H4 (cell line): ENCODE measurements at regions not wholly inside any gene's neighbourhood (a gene's known extent, or its start where the extent isn't known, plus 50 kb on each side); places are given as distances from the start of the nearest gene placed in this dataset.

Source experiments
- DNase-seq: peaks from one replicate; pipeline ENCODE4 v3.0.0-alpha.2; 2015; ENCODE audit warnings: low spot score

DNA sequence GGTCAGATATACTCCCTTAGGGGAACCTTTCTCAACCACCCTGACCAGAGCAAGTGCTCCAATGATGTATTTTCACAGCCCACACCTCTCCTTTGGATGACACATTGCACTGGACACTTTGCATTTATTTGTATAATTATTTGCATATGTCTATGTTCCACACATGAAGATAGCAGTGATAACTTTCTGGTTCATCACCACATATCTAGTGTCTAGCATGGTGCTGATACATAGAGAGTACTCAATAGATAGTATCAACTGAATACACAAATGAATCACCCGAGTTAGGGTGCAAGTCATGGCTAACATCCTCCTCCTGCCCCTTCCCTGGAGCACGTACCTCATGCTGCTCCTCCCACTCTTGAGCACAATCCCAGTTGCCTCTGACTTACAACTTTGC is 617.6 kb downstream of the EBF1 start:
- DNase-seq, result no peak

DNA sequence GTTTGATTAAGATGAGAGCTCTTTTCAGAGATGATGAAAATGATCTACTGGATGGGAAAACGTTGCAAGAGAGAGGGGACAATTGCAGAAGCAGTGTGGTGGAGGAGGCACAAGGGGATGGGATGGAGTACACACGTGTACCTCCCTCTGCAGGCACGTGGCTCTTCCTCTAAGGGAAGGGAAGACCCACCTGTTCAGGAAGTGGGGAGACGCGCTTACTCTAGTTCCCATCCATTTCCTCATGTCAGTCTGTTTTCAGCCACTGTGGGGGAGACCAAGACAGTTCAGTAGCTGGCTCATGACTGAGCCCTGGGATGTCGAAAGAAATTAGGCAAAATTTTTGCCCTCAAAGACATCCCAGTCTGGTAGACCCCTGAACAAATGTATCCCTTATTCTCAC is 619.2 kb upstream of the CLINT1 start:
- no peak for DNase-seq

DNA sequence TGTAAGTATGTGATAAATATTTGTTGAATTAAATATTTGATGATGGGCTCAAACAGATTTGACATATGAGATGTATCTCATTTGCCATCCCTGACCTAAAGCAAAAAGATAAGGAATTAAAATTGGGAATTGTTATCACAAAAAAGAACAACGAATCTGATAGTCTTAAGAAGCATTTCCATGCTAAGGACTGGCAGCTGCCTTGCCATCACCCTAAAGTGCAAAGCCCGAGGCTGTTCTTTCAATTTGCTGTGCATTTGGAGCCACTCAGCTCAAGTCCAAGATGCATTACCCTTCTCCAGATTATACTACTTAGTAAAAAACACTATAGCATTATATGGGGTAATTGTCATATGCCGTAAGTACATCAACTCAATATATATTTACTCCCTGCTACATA is 618.3 kb upstream of the CLINT1 start:
- no peak for DNase-seq

DNA sequence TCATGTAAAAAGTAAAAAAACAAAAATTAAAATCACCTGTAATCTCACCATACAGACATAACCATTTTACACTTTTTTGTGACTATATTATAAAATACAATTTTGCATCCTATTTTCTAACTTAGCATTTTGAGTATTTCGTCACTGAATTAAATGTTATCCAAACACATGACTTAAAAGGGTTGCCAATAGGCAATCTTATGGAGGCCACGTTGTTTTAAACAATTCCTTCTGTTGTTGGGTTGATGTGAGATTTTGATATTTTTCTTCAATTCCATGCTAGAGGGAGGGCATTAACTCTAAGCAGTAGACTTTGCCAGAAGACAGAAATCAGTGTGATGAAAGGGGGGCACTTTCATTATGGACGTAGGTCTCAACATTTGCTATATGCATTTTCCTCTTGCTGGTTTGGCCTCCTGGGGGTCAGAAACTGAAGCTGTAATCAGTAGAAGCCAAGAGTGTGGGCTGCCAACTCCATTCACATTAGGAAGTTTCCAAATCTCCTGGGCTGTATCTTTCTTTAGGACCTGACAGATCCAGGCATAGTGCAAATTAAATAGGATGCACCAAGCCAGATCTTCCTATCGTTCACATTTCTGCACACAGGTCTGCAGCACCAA is 614.2 kb upstream of the CLINT1 start:
- no peak for DNase-seq

DNA sequence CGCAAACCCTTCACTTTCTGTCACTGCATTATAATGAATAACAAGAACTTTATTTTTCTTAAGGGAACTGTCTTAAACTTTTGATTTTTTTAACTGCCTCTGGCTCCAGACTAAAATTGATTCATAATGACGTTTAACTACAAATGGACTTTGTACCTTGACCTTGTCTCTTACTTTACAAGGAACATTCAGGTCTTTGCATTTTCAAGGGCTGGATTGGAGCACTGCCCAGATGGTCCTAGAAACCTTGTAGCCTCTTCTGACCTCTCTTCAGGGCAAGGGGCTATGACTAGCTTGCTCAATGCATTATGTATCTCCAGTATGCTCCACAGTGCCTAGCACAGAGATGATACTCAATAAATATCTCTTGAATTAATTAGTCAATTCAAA is 612.6 kb upstream of the CLINT1 start:
- no peak for DNase-seq

DNA sequence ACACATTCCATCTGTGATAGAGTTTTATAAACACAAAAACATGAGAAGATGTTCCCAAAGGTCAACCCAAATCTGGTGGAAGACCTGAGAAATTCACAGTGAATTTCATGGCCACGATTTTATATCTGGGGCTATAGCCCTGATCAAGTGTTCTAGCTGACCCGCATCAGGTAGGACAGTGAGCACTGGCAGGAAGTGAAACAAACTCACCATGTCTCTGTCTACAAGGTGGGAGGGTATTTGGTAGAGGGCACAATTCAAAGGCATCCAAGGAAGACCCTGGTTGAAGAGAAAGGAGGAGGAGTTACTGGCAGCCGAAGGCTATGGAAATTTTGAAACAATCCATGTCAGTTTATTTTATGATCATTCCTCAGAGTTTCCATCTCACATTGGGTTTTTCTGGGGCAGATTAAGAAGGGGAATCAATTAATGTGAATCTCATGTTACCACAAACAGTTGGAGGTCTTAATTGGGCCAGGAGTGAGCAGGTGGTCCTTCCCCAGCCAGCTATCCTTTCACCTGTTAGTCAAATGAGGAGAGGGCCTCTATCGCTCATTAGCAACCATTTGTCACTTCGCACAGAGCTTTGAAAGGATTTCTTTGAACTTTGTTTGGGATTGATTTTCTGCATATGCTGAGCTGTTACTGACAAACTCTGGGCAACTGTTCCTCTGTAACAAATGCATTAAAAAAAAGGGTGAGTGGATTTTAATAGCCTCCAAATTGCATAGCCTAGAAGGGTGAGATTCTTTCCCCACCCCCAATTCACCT is 612.0 kb upstream of the CLINT1 start:
- DNase-seq, result no peak

DNA sequence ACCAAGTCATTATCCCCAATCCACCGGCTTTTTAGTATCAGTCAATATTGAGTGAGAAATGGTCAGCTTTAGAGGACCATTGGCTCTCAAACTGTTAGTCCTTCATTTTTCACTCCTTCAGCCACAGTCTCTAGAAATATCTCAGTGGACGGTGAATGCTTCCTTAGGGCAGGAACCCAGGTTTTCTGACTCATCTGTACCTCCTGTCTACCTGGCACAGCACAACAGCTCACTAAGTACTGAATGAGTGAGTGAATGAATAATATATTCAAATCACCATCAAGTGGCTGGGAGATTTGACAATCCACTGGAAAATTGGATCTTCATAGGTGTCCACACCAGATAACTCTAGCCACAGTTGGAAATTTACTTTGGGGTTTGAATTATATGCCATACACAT is 609.5 kb upstream of the CLINT1 start:
- no peak for DNase-seq

DNA sequence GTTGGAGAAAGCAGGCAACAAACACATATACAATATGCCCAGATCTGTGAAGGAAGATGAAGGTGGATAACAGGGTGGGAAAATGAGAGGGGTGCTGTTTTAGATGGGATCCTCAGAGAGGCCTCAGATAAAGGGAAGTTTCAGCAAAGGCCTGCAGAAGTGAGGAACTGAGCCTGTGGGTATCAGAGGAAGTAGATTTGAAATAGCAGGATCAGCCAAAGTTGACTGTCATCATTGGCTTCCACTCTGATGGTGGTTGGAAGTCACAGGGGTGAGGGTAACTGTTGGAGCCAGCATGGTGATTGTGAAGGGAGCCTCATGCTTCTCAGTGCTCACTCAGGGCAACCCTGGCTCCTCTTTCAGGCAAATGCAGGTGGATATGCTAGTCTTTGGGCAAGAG is 607.2 kb upstream of the CLINT1 start:
- no peak for DNase-seq

DNA sequence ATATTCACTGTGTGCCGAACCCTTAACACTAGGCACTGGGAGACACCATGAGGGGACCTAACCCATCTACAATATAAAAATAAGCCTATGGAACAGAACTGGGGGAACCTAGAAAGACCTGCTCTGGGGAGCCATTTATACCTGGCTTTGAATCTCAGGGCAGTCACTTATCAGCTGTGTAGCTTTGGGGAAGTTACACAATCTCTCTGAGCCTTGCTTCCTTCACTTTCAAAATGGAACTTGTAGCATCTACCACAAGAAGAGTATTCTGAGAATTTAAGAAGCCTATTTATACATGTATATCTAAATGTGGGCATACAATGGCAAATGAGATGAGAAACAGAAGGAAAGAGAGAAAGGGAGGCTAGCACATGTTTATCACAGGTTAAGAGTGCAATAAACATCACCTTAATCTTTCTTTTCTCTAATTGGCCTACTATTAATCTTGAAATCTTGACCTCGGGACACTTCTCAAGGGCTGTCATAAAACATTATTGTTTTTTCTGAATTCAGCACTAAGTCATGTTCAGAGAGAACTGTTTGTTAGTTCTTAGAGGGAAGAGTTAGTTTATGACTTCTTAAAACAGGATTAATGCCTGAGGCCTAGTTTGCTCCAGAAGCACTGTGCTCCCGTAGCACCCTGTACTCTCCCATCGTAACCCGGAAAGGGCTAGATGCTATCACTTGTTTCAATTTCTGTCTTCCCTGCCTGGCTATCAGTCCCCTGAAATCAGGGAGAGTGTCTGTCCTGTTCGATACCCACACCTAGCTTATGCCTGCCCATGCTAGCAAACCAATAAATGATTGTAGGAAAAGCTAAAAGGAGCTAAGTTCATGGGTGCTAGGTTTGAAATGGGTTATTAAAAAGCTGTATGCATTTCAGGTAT is 606.4 kb upstream of the CLINT1 start:
- DNase-seq, result no peak

DNA sequence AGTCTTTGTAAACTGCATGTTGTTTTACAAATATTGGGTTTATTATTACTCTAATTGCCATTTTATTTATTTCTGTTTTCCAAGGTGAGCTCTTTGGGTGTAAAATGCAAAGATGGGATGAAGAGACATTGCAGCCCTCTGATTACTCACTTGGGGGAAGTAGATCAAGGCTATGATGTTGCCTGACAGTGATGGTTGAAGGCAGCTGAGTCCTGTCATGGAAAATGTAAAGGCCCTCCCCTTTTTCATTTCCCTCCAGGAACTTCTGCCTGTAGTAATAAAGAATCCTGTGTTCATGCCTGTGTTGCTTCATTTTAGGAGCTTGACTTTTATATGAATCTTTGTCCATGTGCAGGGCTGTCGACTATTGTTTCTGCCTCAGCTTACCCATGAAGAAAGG is 605.4 kb upstream of the CLINT1 start:
- DNase-seq, result no peak

DNA sequence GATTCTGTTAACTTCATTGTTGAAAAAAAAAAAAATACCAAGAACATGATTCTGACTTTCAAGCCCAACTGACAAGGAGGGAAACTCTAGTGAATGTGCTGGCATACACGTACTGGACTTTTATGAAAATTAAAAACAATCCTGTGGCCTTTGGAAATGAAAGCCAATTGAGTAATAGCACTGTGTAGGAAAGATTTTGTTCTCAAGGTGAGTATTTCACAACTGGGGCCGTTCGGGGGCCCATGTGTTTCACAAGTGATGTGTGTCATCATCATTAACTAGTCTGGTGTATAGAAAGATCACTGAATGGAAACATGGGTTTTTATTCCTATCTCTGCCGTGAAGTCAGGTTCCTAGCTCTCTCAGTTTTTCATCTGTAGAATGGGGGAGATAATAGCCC is 605.0 kb upstream of the CLINT1 start:
- no peak for DNase-seq

DNA sequence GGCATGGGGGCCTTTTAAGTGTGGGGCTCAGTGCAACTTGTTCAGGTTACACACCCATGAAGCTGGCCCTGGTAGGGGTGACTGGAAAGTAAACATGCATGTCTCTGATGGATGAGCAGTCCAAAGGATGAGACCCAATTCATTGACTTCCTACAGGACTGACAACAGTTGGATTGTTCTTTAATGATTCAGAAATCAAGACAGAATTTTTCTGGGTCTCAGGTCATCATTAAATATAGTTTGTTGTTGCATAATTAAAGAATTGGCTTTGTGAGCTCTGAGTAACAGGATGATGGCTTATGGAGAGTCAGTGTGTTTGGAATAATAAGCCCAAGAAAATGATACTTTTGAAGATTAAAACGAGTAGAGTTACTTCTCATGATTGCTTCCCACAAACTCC is 604.2 kb upstream of the CLINT1 start:
- DNase-seq, result no peak

DNA sequence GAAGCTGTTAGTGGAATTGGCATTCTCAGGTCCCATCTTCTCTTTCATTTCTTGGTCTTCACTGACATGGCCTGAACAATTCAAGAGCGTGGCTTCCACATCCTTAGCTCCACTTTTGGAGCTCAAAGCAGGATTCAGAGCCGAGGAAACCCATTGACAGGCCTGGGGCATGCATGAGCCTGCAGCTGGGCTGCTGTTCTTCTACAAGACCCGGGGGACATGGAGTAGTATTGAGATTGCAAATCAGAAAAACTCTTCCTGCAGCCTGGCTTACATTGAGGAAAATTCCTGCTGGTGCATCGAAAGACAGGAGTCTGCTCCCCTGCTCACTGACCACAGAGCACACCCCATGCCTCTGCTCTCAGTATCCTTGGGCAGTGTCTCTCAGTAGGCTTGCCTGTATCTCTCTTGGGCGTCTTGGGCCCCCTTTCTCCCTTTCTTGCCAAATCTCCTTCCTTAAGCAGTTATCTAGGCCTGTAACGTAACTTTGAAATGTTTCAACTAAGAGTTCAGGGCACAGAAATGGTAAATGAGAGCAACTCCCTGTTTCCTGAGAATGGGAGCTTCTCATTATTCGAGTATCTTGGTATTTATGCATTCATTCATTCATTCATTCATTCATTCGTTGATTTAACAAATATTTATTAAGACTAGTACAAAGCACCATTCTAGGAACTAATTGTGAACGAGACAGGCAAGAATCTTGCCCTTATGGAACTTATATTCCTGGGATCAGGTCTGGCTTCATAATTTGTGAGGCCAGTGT is 603.6 kb upstream of the CLINT1 start:
- no peak for DNase-seq

DNA sequence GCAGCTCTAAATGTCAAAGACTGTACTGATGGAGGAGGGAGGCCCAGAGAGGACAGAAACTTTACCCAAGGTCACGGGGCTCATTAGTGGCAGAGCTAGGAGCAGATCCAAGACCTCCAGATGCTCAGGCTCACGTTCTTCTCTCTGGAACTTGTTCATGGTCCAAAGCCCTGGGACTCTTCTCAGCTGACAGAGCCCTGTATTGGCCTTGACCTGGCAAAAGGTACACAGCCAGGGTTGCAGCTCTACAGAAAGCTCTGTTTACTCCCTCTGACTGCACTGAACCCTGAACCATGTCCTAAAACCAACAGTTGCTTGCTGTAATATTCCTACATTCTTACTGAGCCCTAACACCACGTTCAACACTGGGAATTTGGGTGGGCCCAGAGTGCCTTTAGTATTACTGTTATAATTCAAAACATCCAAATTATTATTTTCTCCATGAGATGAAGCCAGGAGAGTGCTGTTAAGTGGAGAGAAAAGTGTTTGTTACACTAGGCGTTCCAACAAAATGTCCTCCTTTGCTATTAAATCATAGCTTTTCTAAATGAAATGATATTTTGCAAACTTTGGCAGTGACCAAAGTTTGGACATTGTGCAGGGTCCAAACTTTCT is 602.4 kb upstream of the CLINT1 start:
- DNase-seq, result no peak

DNA sequence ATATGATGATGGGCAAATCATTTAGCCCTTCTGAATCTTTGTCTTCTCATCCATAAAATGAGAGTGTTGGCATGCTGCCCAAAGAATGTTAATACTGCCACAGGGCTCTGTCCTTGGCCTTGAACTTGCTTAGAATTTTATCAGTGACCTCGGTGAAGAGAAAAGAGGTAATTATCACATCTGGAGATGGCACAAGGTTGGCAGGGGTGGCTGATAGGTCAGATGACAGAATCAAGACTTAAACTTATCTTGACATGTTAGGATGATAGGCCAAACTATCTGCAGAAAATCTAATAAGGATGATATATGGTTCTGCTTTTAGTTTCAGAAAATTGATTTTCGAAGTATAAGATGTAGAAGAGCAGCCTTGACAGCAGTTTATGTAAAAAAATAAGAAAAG is 599.1 kb upstream of the CLINT1 start:
- DNase-seq, result no peak

DNA sequence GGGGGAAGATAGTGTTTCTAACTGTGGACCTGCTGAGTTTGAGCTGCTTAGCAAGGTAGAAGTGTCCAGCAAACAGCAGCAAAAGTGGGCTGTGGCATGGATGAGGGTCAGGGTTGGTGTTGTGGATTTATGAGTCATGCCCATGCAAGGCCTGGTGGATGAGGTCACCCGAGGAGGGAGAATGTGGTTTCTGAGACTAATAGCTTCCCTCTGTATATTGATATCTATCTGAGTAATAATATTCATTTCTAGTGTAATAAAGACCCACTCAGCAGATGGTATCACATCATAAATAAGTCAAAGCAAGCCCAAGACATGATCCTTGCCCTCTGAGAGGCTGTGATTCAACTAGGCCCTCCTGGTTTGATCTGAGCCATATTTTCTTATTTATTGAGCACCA is 597.8 kb upstream of the CLINT1 start:
- DNase-seq, result peak; percentile 14

DNA sequence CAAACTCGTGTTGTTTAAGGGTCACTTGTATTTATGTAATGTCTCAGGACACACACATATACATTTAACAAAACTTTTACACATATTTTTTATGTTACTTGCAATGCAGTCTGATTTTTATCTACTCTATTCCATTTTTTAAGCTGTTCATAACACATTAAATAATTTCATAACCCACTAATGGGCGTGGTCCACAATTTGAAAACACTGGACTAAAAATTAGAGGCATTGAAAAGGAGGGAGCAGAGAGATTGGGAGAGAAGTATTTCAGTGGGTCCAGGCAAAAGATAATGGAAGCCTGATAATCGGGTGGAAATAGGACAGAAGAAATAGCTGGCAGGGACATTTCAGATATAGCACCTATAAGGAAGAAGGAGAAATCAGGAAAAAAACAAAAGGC is 597.3 kb upstream of the CLINT1 start:
- DNase-seq, result no peak

DNA sequence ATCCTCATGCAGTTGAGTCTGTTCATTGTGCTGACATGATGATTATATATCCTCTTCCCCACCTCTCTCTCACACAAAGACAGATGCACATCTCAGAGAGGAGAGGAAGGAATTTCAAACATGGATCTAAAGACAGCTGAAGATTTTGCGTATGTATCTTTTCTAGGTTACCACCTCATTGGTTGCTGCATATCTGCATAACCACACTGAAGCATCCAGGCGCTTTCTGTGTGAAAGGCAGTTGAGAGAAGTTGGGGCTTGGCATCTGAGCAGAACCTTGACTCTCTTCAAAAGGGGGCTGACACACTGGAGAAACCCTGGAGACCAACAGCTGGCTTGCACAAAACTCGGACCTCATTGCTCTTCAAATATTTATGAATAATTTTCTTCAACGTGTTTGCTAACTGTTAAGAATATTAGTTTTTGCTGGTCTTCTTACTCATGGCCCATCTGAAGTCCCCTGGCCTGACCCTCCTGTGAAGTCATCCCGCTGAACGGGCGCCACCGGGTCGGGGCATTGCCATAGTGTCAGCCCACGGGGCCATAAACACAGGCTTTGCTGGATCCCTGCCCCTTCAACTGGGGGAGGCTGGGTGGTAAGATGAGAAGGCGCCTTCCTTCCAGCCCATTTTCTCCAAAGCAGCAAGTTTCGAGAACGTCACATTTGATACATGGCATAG is 593.2 kb upstream of the CLINT1 start:
- no peak for DNase-seq

DNA sequence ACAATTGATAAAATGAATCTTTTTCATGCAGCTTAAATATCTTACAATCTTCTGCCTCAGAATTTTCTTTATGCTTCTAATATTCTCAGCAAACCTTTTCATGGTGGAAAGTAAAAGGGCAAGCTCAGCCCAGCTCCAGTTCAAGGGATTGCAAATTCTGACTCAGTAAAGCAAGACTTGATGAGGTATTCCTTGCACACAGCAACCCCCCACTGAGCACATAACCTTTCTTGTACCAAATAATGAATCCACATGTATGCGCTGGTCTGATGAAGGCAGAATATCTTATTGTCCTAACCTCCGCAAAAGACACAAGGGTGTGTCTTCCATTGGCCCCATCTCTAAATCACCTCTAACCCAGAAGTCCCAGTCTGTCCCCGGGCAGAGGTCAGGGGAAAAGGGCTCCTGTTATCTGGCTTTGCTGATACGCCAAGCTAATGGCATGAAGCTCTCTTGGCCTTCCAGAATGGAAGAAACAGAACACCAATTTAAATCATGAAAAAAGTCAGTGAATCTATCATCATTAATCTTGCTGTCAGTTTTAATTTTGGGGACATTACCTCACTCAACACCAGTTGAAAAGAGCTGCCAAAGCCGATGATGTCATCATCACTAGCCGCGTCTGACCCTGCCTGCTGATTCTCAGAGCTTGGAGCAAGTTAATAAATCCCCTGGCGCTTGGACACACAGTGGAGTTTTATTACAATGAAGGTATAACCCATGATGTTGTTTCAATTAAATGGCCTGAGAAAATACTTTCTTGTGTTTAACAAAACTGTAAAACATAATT is 592.5 kb upstream of the CLINT1 start:
- no peak for DNase-seq

DNA sequence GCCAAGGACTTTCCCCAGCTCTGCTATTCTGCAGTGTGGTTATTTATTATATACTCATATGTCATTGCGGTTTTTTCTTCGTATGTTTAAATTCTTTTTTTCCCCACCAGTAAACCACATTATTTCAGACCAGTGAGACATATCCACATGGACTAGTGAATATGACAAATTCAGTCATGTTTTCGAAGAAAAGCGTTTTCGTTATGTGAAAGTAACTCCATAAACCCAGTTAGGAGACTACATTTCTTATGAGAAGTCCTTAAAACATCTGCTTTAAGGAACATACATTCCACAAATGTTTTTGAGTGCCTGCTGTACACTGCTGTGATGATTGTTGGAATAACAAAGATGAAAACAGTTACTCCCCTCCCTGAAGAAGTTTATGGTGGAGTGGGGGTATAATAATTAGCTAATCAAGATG is 591.8 kb upstream of the CLINT1 start:
- no peak for DNase-seq
